ENCODE measurements at regions not wholly inside any gene's neighbourhood (a gene's known extent, or its start where the extent isn't known, plus 50 kb on each side); places are given as distances from the start of the nearest gene placed in this dataset.

DNA sequence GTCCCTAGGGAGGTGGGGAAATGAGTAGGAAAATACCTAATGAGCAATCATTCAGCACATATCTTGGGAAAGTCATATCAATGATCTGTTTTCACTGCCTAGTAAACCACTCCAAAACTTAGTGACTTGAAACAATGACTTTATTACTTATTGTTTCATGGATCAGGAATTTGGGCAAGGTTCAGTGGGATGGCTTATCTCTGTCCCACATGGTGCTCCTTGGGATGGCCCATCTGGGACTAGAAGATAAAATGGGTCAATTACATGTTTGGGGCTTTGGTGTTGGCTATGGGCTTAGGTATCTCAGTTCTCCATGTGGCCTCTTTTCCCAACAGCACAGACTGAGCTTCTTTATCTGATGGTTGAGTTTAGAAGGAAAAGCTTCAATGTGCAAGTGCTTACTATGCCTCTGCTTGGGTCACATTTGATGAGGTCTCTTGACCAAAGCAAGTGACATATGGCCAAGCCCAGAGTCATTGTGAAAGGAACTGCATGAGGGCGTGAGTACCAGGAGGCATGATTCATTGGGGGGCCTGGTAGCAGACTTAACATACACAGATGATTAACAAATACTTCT is 218.1 kb upstream of the TNP1 start:
- TF ChIP-seq, protein P1, sequence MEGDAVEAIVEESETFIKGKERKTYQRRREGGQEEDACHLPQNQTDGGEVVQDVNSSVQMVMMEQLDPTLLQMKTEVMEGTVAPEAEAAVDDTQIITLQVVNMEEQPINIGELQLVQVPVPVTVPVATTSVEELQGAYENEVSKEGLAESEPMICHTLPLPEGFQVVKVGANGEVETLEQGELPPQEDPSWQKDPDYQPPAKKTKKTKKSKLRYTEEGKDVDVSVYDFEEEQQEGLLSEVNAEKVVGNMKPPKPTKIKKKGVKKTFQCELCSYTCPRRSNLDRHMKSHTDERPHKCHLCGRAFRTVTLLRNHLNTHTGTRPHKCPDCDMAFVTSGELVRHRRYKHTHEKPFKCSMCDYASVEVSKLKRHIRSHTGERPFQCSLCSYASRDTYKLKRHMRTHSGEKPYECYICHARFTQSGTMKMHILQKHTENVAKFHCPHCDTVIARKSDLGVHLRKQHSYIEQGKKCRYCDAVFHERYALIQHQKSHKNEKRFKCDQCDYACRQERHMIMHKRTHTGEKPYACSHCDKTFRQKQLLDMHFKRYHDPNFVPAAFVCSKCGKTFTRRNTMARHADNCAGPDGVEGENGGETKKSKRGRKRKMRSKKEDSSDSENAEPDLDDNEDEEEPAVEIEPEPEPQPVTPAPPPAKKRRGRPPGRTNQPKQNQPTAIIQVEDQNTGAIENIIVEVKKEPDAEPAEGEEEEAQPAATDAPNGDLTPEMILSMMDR (CRISPR knock-in tag; IDR thresholded peaks at IDR 0.05): no peak
- TF ChIP-seq SIX4 (CRISPR knock-in tag; IDR thresholded peaks at IDR 0.05) (no peak), PTBP1 (IDR thresholded peaks at IDR 0.05; ENCODE audit: low read depth, low read length, poor library complexity, severe bottlenecking) (no peak), POLR2A (IDR thresholded peaks at IDR 0.05; ENCODE audit: insufficient read depth in 1 of 2, low read depth in 2 of 2, low read length in 2 of 2) (no peak), ZNF121 (CRISPR knock-in tag; IDR thresholded peaks at IDR 0.05) (no peak), TCF12 (IDR thresholded peaks at IDR 0.05) (no peak), TCF12 (CRISPR knock-in tag; IDR thresholded peaks at IDR 0.05) (no peak)
